NB4 (cell line): ENCODE measurements at regions not wholly inside any gene's neighbourhood (a gene's known extent, or its start where the extent isn't known, plus 50 kb on each side); places are given as distances from the start of the nearest gene placed in this dataset.
"Not testable (repeated sequence)": the region's sequence is repeated elsewhere in the genome, so short reads cannot be mapped to it uniquely, and the experiment has no call there.

ENCODE experiments used
- CTCF ChIP-seq: IDR thresholded peaks from one replicate; pipeline ENCODE4 v1.5.1; 2012; ENCODE audit warnings: low read depth, low read length
- MYC ChIP-seq: IDR thresholded peaks from 2 replicates; pipeline ENCODE4 v1.6.1; 2011; ENCODE audit warnings: low read depth, low read length

DNA sequence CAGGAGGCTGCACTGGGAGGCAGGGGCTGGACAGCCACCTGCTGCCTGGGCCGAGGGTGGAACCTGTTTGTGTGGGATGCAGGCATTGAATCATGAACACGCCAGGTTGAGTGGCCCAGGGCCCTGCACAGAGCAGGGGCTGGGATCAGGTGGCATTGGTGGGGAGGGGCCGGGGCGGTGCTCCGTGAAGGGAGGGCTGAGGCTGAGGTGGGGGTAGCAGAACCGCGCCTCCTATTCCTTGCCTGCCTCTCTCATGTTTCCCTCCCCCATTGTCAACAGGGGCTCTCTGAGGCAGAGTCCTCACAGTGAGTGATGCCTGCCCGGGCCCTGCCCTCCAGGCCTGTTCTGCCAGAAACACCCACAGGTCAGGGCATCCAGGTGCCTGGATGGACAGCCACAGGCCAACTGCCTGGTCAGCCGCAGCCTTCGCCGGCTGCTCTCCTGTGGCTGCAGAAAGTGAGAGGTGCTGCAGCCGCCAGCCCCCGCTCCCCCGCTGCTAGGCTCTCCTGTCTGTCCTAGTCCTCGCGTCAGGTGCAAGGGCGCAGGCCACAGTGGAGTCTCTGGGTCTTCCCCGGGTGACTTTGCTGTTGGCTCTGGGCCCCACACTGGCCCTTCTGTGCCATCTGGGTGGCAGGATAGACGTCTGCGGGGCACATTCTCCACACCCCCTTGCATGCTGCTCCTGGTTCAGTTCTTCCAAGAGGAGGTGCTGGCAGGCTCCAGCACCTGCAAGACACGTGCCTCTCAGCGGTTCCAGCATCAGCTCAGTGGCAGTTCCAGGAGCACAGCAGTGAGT, 79.6 kb upstream of the GOLGA6L4 start:
- TF ChIP-seq CTCF, MYC: not testable (repeated sequence)
